MM.1S (cell line): ENCODE measurements at regions not wholly inside any gene's neighbourhood (a gene's known extent, or its start where the extent isn't known, plus 50 kb on each side); places are given as distances from the start of the nearest gene placed in this dataset.

ENCODE experiments used
- EZH2phosphoT487 ChIP-seq: fragments of 300-600 bp; sonication (generic); IDR thresholded peaks from 2 replicates; pipeline ENCODE4 v1.6.1; 2018; ENCODE audit warnings: antibody characterized with exemption, low read length
- TF ChIP-seq, protein P1 (sequence below): fragments of 300-600 bp; sonication (generic); IDR thresholded peaks from 2 replicates; pipeline ENCODE4 v1.5.1; 2016; ENCODE audit warnings: antibody characterized with exemption, low read length, mixed read lengths

DNA sequence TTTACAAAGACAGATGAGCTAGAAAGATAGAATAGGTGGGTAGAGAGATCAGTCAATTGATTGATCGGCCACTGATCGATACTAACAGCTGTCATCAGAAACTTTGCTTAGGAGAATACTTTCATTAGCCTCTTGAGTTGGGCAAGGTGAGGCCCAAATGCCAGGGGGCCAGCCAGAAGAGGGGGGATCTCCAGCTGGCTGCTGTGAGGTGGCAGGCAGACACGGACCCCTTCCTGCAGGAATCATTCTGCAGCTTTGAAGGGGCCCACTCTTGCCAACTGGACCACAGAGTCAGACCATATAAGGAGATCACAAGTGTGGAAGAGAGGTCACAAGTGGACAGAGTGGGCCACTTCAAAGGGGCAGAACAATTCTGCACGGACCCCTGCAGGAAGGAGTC lies 62.9 kb upstream of the DOCK1 start:
- TF ChIP-seq, protein P1, sequence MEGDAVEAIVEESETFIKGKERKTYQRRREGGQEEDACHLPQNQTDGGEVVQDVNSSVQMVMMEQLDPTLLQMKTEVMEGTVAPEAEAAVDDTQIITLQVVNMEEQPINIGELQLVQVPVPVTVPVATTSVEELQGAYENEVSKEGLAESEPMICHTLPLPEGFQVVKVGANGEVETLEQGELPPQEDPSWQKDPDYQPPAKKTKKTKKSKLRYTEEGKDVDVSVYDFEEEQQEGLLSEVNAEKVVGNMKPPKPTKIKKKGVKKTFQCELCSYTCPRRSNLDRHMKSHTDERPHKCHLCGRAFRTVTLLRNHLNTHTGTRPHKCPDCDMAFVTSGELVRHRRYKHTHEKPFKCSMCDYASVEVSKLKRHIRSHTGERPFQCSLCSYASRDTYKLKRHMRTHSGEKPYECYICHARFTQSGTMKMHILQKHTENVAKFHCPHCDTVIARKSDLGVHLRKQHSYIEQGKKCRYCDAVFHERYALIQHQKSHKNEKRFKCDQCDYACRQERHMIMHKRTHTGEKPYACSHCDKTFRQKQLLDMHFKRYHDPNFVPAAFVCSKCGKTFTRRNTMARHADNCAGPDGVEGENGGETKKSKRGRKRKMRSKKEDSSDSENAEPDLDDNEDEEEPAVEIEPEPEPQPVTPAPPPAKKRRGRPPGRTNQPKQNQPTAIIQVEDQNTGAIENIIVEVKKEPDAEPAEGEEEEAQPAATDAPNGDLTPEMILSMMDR, result no peak
- TF ChIP-seq EZH2phosphoT487, result no peak
